ENCODE measurements at regions not wholly inside any gene's neighbourhood (a gene's known extent, or its start where the extent isn't known, plus 50 kb on each side); places are given as distances from the start of the nearest gene placed in this dataset.

DNA sequence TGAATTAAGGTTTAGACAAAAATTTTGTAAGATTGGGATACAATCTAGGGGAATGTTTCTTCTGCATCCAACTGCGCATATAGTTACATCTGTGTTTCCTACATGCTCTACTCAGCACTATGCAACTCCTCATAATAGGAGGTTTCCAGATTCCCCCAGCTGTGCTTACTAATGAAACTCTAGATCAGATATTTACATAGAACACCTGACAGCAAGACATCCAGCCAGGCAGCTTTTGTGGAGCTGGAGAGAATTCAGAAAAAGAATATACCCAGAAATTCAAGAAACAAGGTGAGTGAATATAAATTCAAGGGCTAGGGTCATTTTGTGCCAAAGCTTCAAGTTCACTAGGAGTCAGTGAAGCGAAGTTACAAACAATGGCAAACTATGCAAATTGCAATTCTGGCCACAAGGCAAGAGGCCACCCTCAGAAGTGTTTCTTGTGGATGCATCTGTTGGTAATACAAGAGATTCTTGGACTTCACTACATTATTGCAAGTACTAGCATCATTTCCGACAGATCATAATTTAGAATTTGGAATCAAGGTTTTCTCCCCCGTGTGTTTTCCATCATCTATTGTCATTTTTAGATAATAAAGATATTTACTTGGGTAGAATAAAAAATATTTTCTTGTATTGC, 341.2 kb upstream of the NAV3 start:
- intact Hi-C loops (cut with micrococcal nuclease): no loop called here
- no peak for DNase-seq (ENCODE audit: low spot score)
- Mint-ChIP-seq H3K4me1 (ENCODE audit: low read depth) (no peaks in the 10 kb centered on the region), H3K27me3 (ENCODE audit: low read depth) (no peaks in the 10 kb centered on the region), H3K27ac (no peak overlapping the region), H3K9me3 (no peaks in the 10 kb centered on the region), H3K4me3 (ENCODE audit: low read depth) (no peak overlapping the region), H3K36me3 (ENCODE audit: low read depth) (no peaks in the 10 kb centered on the region)

DNA sequence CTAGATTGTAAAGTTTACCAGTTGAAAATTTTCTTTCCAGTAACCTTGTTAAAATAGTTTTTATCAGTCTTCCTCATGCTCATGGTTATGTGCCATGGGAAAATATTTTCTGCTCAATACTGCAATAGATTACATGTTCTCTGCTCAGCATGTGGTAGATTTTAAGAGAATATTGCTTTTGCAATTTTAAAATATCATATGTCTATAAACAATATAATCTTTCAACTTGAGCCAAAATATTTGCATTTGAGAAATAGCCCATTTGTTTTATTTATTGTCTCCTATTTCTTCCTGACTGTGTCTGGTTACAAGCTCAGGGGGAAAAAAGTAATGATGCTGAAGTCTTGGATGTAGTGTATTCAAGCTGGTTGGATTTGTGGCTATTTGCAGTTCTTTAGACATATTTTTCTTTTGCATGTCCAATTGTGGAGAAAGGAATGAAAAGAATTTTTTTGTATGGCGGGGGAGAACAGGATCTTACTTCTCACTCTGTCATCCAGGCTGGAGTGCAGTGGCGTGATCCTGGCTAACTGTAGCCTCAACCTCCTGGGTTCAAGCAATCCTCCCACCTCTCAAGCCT, 342.6 kb upstream of the NAV3 start:
- DNase-seq (ENCODE audit: low spot score): no peak
- no peaks in the 10 kb centered on the region for H3K4me1 Mint-ChIP-seq (ENCODE audit: low read depth)
- H3K4me3 Mint-ChIP-seq (ENCODE audit: low read depth): no peak overlapping the region
- no peaks in the 10 kb centered on the region for H3K36me3 Mint-ChIP-seq (ENCODE audit: low read depth)
- H3K9me3 Mint-ChIP-seq: peaks cover 3% of the 10 kb centered on the region
- H3K27ac Mint-ChIP-seq: no peak overlapping the region
- intact Hi-C loops (cut with micrococcal nuclease): no loop called here
- no peaks in the 10 kb centered on the region for H3K27me3 Mint-ChIP-seq (ENCODE audit: low read depth)

DNA sequence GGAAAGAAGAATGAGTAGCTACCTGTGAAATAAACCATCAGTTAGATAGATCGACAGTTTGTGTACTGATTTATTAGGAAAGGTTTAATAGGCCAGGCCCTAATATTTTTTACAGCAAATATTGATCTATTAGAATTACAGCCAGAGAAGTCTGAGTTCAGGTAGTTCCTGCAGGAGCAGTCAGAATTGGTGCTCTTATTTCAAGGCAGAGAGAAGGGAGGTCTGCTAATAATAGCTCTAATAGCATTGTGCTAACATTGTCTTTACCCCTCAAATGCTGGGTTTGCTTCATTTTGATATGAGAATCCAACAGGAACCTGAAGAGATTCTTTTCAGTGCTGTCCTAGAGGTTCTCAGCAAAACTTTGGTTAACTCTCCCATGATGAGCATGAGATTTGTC, 343.8 kb upstream of the NAV3 start:
- H3K36me3 Mint-ChIP-seq (ENCODE audit: low read depth): no peaks in the 10 kb centered on the region
- H3K4me3 Mint-ChIP-seq (ENCODE audit: low read depth): no peak overlapping the region
- no peaks in the 10 kb centered on the region for H3K27me3 Mint-ChIP-seq (ENCODE audit: low read depth)
- no peaks in the 10 kb centered on the region for H3K4me1 Mint-ChIP-seq (ENCODE audit: low read depth)
- no peak for DNase-seq (ENCODE audit: low spot score)
- peaks cover 3% of the 10 kb centered on the region for H3K9me3 Mint-ChIP-seq
- no peak overlapping the region for H3K27ac Mint-ChIP-seq
- intact Hi-C loops (cut with micrococcal nuclease): no loop called here

DNA sequence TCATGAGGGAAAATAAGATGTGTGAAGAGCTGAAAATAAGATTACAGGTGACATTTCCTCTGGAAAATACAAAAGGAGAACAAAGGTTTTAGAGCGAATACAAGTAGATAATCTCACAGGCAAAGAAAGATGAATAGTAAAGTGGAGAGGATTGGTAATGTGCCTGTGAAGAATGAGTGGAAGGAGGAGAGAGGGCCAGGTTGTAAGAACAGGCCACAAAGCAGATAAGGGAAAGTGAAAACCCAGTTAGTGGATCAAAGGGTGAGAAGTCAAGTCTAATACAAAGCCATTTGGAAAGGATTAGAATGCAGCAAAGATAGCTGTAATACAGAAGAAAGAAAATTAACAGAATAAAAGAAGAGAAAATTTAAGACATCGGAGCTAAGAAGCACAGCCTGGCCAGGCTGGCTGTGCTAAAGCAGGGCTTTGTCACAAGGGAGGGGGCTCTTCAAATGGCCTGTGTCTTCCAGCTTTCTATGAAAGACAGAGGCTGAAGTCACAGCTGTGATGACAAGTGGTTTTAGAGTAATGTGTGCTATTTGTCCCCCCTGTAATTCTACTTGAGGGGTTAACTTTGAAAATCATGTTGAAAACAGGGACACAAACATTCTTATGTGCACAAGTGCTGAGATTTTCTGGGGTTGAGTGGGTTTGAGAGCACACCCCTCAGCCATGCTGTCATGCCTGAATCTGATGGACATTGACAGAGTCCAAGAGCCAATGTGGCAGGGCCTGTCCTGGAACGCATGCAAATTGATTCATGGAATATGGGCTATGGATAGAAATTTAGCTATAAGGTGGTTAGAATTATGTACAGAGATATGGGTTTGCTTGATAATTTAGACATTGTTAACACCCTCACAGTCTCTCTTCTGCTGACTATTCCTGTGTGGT, 344.5 kb upstream of the NAV3 start:
- intact Hi-C loops (cut with micrococcal nuclease): no loop called here
- Mint-ChIP-seq H3K4me1 (ENCODE audit: low read depth) (no peaks in the 10 kb centered on the region), H3K27ac (no peak overlapping the region), H3K36me3 (ENCODE audit: low read depth) (no peaks in the 10 kb centered on the region), H3K27me3 (ENCODE audit: low read depth) (no peaks in the 10 kb centered on the region), H3K9me3 (peaks cover 3% of the 10 kb centered on the region), H3K4me3 (ENCODE audit: low read depth) (no peak overlapping the region)
- no peak for DNase-seq (ENCODE audit: low spot score)

DNA sequence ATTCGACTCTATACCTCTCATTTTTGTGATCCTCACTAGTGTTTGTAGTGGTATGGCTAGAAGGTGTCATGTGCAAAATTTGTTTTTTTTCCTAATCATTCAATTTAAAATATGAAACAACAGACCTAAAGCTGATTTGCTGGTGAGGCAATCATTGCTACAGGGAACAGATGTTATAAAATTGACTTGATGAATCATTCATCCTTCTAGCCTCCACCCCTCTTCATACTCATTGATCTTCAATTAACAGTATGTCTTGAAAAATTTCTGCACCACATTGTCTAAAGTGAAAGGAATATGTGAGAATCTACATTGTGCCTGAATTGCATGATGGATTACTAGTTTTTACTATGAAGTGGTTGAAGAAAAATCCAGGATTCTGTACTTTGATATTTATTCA, 349.0 kb upstream of the NAV3 start:
- no peaks in the 10 kb centered on the region for H3K4me1 Mint-ChIP-seq (ENCODE audit: low read depth)
- H3K9me3 Mint-ChIP-seq: peaks cover 3% of the 10 kb centered on the region
- H3K27ac Mint-ChIP-seq: no peak overlapping the region

DNA sequence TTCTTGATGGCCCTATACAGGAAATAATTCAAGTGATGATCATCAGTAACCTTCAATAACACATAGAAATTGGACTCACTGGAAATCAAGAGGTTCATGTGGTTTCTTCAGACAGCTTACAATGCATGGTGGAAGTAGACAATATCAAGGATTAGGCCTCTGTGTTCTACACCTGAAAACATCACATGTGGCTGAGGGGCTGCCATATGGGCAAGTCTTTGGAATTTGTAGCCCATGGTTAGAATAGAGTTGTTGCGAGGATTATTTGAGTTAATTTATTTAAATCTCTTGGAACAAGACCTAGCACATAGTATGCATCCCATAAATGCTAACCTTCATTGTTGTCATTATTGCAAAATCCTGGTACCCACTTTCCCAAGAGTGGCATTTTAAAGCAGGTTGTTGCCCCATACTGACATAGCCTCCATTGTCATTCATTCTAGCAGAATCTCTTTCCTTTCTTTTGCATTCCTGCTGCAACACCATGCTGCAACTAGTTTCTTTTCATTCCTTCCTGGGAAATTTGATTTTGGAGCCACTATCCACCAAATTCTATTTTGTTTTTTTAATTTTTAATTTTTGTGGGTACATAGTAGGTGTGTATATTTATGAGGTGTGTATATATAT, 352.7 kb upstream of the NAV3 start:
- H3K4me1 Mint-ChIP-seq (ENCODE audit: low read depth): no peaks in the 10 kb centered on the region
- intact Hi-C loops (cut with micrococcal nuclease): no loop called here
- no peak overlapping the region for H3K4me3 Mint-ChIP-seq (ENCODE audit: low read depth)
- no peaks in the 10 kb centered on the region for H3K9me3 Mint-ChIP-seq
- no peak overlapping the region for H3K27ac Mint-ChIP-seq
- no peaks in the 10 kb centered on the region for H3K36me3 Mint-ChIP-seq (ENCODE audit: low read depth)
- no peaks in the 10 kb centered on the region for H3K27me3 Mint-ChIP-seq (ENCODE audit: low read depth)
- no peak for DNase-seq (ENCODE audit: low spot score)

More for the DNA sequence above, 349.0 kb upstream of the NAV3 start:
- H3K4me3 Mint-ChIP-seq (ENCODE audit: low read depth): no peak overlapping the region
- no peaks in the 10 kb centered on the region for H3K27me3 Mint-ChIP-seq (ENCODE audit: low read depth)
- intact Hi-C loops (cut with micrococcal nuclease): no loop called here
- no peaks in the 10 kb centered on the region for H3K36me3 Mint-ChIP-seq (ENCODE audit: low read depth)
- no peak for DNase-seq (ENCODE audit: low spot score)

DNA sequence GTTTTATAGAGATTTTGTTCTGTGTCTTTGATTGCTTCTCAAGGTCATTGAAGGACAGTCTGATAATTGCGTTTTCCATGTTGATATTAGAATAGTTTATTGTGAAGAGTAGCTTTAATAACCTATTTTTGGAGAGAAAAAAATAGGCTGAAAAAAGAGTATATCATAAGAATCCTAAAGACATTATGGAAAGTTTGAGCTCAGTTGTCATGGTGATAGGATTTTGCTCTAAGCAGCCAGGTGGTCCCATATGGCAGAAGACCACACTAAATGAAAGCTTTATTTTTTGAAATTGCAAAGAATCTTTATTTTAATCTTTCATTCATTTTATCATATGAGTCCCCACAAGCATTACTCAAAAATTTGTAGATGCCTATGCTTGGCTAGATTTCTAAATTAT, 358.9 kb upstream of the NAV3 start:
- intact Hi-C loops (cut with micrococcal nuclease): no loop called here
- no peak overlapping the region for H3K27ac Mint-ChIP-seq
- no peaks in the 10 kb centered on the region for H3K27me3 Mint-ChIP-seq (ENCODE audit: low read depth)
- peaks cover 4% of the 10 kb centered on the region for H3K9me3 Mint-ChIP-seq
- H3K36me3 Mint-ChIP-seq (ENCODE audit: low read depth): no peaks in the 10 kb centered on the region
- no peak for DNase-seq (ENCODE audit: low spot score)
- H3K4me1 Mint-ChIP-seq (ENCODE audit: low read depth): no peaks in the 10 kb centered on the region
- H3K4me3 Mint-ChIP-seq (ENCODE audit: low read depth): no peak overlapping the region

DNA sequence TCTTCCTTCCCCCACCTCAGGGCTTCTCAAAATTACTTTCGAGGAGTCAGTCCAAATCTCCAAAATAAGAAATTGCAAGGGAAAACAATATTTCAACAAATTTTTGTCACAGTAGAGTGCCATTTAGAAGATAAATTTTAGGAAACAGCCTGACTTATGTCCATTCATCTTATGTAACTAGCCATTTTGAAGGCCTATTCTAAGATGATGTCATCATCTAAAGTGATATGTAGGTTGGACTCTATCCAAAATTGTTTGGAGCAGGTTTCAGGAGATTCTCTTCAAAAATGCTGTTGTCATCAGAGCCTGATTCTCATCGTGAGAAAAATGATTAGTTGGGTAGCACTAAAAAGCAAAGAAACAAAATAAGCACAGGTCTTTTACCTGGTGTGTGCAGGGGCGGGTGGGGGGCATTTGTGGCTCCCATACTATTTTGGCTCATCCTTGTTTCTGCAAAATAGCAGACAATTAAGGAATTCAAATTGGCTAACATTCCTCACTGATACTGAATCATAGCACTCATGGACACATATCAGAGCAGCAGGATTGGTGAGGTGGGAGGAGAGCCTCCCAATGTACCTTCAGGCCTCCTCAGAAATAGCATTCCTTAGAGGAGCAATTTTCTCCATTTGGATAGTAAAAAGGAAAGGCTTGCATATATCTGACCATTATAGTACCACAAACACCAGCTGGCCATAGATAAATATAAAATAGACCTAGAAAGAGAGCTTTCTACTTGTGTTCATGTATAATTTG, 360.9 kb upstream of the NAV3 start:
- no peaks in the 10 kb centered on the region for H3K4me1 Mint-ChIP-seq (ENCODE audit: low read depth)
- no peak overlapping the region for H3K4me3 Mint-ChIP-seq (ENCODE audit: low read depth)
- intact Hi-C loops (cut with micrococcal nuclease): no loop called here
- H3K36me3 Mint-ChIP-seq (ENCODE audit: low read depth): no peaks in the 10 kb centered on the region
- H3K27ac Mint-ChIP-seq: no peak overlapping the region
- no peak for DNase-seq (ENCODE audit: low spot score)
- H3K27me3 Mint-ChIP-seq (ENCODE audit: low read depth): no peaks in the 10 kb centered on the region
- H3K9me3 Mint-ChIP-seq: peaks cover 4% of the 10 kb centered on the region

DNA sequence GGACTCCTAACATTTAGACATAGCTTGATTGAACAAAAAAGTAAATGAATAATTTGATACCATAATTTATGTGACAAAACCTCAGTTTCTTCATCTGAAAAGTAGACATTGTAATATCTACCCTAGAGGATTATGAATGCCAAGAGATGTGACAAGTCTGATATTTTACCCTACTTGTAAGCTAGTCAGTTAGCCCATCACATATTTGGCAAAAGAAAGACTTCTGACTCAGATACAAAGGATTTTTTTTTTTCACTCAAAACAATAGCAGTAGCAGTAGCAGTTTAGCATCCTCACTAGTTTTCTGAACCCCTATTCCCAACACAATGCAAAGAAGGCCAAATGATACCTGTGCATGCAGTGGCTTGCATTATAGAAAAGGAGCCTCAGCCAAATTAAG, 377.3 kb upstream of the E2F7 start:
- no peaks in the 10 kb centered on the region for H3K36me3 Mint-ChIP-seq (ENCODE audit: low read depth)
- no peak overlapping the region for H3K27ac Mint-ChIP-seq
- H3K4me1 Mint-ChIP-seq (ENCODE audit: low read depth): no peaks in the 10 kb centered on the region
- H3K27me3 Mint-ChIP-seq (ENCODE audit: low read depth): no peaks in the 10 kb centered on the region
- no peak for DNase-seq (ENCODE audit: low spot score)
- no peaks in the 10 kb centered on the region for H3K9me3 Mint-ChIP-seq
- no peak overlapping the region for H3K4me3 Mint-ChIP-seq (ENCODE audit: low read depth)
- intact Hi-C loops (cut with micrococcal nuclease): no loop called here

DNA sequence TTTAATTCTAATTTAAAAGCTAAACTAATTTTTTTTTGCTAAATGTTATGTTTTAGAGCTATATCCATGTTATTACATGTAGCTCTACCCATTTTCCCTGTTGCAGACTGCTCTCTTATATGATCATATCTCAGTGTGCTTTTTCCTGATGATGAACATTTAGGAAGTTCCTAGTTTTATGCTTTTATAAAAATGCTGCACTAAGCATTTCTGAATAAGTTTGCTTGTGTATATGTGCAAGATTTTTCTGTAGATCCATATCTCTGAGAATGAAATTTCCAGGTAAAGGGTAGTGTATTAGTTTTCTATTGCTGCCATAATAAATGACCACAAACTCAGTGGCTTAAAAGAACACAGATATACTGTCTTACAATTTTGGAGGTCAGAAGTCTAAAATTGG, 374.4 kb upstream of the E2F7 start:
- H3K27ac Mint-ChIP-seq: no peak overlapping the region

DNA sequence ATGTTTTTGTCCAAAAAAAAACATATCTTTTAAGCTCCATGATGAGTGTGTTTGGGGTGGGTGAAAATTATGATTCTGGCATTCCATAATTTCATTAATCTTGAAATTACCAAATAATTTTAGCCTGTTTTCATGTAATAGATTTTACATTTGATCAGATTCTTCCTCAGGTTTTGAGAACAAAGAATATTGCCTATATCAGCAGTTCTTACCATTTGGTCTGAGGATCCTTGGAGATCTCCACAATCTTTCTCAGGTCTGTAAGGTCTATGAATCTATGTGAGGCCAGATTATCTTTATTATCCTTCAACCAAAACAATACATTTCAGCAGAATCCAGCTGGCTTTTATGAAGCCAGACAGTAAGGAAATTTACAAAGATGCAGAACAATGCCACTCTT, 373.3 kb upstream of the E2F7 start:
- H3K27ac Mint-ChIP-seq: no peak overlapping the region
- H3K9me3 Mint-ChIP-seq: no peaks in the 10 kb centered on the region

More for the DNA sequence above, 374.4 kb upstream of the E2F7 start:
- H3K36me3 Mint-ChIP-seq (ENCODE audit: low read depth): no peaks in the 10 kb centered on the region
- intact Hi-C loops (cut with micrococcal nuclease): no loop called here
- no peak for DNase-seq (ENCODE audit: low spot score)
- H3K27me3 Mint-ChIP-seq (ENCODE audit: low read depth): no peaks in the 10 kb centered on the region
- no peaks in the 10 kb centered on the region for H3K4me1 Mint-ChIP-seq (ENCODE audit: low read depth)
- H3K9me3 Mint-ChIP-seq: no peaks in the 10 kb centered on the region
- no peak overlapping the region for H3K4me3 Mint-ChIP-seq (ENCODE audit: low read depth)

DNA sequence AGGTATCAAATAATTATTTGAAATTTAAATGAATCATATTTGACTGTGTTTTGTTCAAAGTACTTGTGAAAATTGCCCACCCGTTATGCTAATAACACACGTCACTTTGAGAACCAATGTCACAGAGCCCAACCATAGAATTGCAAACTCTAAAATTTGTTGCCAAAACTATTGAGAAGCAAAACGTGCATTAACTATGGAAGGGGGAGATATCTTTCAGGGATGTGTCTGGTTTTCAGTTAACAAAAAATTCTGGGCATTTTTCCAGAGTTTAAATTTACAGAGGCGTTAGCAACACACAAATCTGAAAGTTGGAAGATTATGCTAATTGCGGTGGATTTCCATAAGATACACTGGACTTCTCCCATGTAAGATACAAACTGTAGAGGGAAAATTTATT, 371.8 kb upstream of the E2F7 start:
- H3K27ac Mint-ChIP-seq: no peak overlapping the region

More for the DNA sequence above, 373.3 kb upstream of the E2F7 start:
- intact Hi-C loops (cut with micrococcal nuclease): no loop called here
- Mint-ChIP-seq H3K27me3 (ENCODE audit: low read depth) (no peaks in the 10 kb centered on the region), H3K36me3 (ENCODE audit: low read depth) (no peaks in the 10 kb centered on the region), H3K4me3 (ENCODE audit: low read depth) (no peak overlapping the region), H3K4me1 (ENCODE audit: low read depth) (no peaks in the 10 kb centered on the region)
- no peak for DNase-seq (ENCODE audit: low spot score)

More for the DNA sequence above, 371.8 kb upstream of the E2F7 start:
- Mint-ChIP-seq H3K4me3 (ENCODE audit: low read depth) (no peak overlapping the region), H3K27me3 (ENCODE audit: low read depth) (no peaks in the 10 kb centered on the region), H3K36me3 (ENCODE audit: low read depth) (no peaks in the 10 kb centered on the region), H3K4me1 (ENCODE audit: low read depth) (no peaks in the 10 kb centered on the region), H3K9me3 (no peaks in the 10 kb centered on the region)
- no peak for DNase-seq (ENCODE audit: low spot score)
- intact Hi-C loops (cut with micrococcal nuclease): no loop called here
